NCI-H345 (cell line): ENCODE measurements at regions not wholly inside any gene's neighbourhood (a gene's known extent, or its start where the extent isn't known, plus 50 kb on each side); places are given as distances from the start of the nearest gene placed in this dataset.
"Not testable (repeated sequence)": the region's sequence is repeated elsewhere in the genome, so short reads cannot be mapped to it uniquely, and the experiment has no call there.

Source experiments
- DNase-seq: peaks from one replicate; lab custom pipeline; 2025; lab: John Stamatoyannopoulos, UW

- DNase-seq = no peak
Observed at GRCh38 chr14:99035712-99036610, 236.0 kb downstream of the BCL11B start.

GRCh38 chr14:99036611-99037293, 235.2 kb downstream of the BCL11B start:
- no peak for DNase-seq

- not testable (repeated sequence) for DNase-seq
Observed at GRCh38 chr14:99037326-99037725, 234.7 kb downstream of the BCL11B start.

GRCh38 chr14:99037777-99038430, 234.1 kb downstream of the BCL11B start:
- no peak for DNase-seq

GRCh38 chr14:99038431-99038820, 233.6 kb downstream of the BCL11B start:
- DNase-seq = no peak

GRCh38 chr14:99039331-99040041, 232.5 kb downstream of the BCL11B start:
- DNase-seq = no peak

GRCh38 chr14:99040052-99040451, 231.9 kb downstream of the BCL11B start:
- DNase-seq = no peak

- no peak for DNase-seq
Observed at GRCh38 chr14:99040711-99041110, 231.3 kb downstream of the BCL11B start.

- DNase-seq = no peak
Observed at GRCh38 chr14:99041141-99041819, 230.7 kb downstream of the BCL11B start.

- no peak for DNase-seq
Observed at GRCh38 chr14:99041820-99042174, 230.2 kb downstream of the BCL11B start.

- no peak for DNase-seq
Observed at GRCh38 chr14:99042381-99043266, 229.4 kb downstream of the BCL11B start.

GRCh38 chr14:99043267-99043615, 228.8 kb downstream of the BCL11B start:
- no peak for DNase-seq

- no peak for DNase-seq
Observed at GRCh38 chr14:99043756-99044155, 228.2 kb downstream of the BCL11B start.

- DNase-seq = no peak
Observed at GRCh38 chr14:99047441-99048031, 224.5 kb downstream of the BCL11B start.

GRCh38 chr14:99050309-99050708, 221.7 kb downstream of the BCL11B start:
- DNase-seq = no peak

GRCh38 chr14:99052467-99052866, 219.5 kb downstream of the BCL11B start:
- no peak for DNase-seq

GRCh38 chr14:99055019-99055418, 217.0 kb downstream of the BCL11B start:
- DNase-seq = no peak

GRCh38 chr14:99055816-99056215, 216.2 kb downstream of the BCL11B start:
- no peak for DNase-seq

- no peak for DNase-seq
Observed at GRCh38 chr14:99057576-99058083, 214.4 kb downstream of the BCL11B start.

- DNase-seq = no peak
Observed at GRCh38 chr14:99058542-99058941, 213.5 kb downstream of the BCL11B start.
